Spleen (tissue), 11 donors: ENCODE measurements at regions not wholly inside any gene's neighbourhood (a gene's known extent, or its start where the extent isn't known, plus 50 kb on each side); places are given as distances from the start of the nearest gene placed in this dataset.

ENCODE experiments used
- DNase-seq: peaks from one replicate; pipeline ENCODE4 v3.0.0-alpha.2; 2020
- H3K27ac ChIP-seq, 8 donors: fragments of 200-600 bp; sonication (generic) in 7 of 8; 1 replicate in 4 of 8; 2 replicates in 4 of 8; pipeline versions ENCODE4 v1.5.0 to v1.8.0; 2016 to 2021; ENCODE audit warnings: inconsistent platforms in 4 of 8, mild to moderate bottlenecking in 4 of 8, moderate library complexity in 1 of 8
- H3K27me3 ChIP-seq, 7 donors: fragments of 200-600 bp; sonication (generic) in 6 of 7; replicated peaks in 1 of 7; 1 replicate in 4 of 7; 2 replicates in 3 of 7; pipeline versions ENCODE4 v1.5.0 to v1.8.0; 2016 to 2021; ENCODE audit warnings: inconsistent platforms in 3 of 7, mild to moderate bottlenecking in 1 of 7
- H3K36me3 ChIP-seq, 6 donors: fragments of 200-600 bp; sonication (generic) in 5 of 6; 1 replicate in 4 of 6; 2 replicates in 2 of 6; pipeline versions ENCODE4 v1.5.0 to v1.8.0; 2016 to 2021; ENCODE audit warnings: inconsistent platforms in 2 of 6
- H3K4me1 ChIP-seq, 6 donors: fragments of 200-600 bp; sonication (generic) in 5 of 6; 1 replicate in 3 of 6; 2 replicates in 3 of 6; pipeline versions ENCODE4 v1.5.0 to v1.8.0; 2016 to 2021; ENCODE audit warnings: inconsistent platforms in 3 of 6
- H3K4me3 ChIP-seq, 8 donors: fragments of 200-600 bp; sonication (generic) in 7 of 8; 1 replicate in 4 of 8; 2 replicates in 4 of 8; pipeline versions ENCODE4 v1.5.0 to v1.8.0; 2016 to 2021; ENCODE audit warnings: inconsistent platforms in 4 of 8, mild to moderate bottlenecking in 4 of 8, moderate library complexity in 2 of 8
- H3K9me3 ChIP-seq, 8 donors: fragments of 200-600 bp; sonication (generic) in 7 of 8; 1 replicate in 4 of 8; 2 replicates in 4 of 8; pipeline versions ENCODE4 v1.5.0 to v1.8.0; 2016 to 2021; ENCODE audit warnings: inconsistent platforms in 4 of 8
- POLR2A ChIP-seq, 3 donors: fragments of 450-650 bp; IDR thresholded peaks; one replicate each; pipeline ENCODE4 v1.5.1; 2017; ENCODE audit warnings: antibody characterized with exemption in 3 of 3, mild to moderate bottlenecking in 1 of 3
- POLR2AphosphoS5 ChIP-seq, 3 donors: sonication (generic); formaldehyde crosslinking; IDR thresholded peaks; one replicate each; pipeline ENCODE4 v1.5.1; 2017; ENCODE audit warnings: antibody characterized with exemption in 3 of 3
- WGBS, 5 donors: extraction: QIAGEN DNeasy Blood & Tissue Kit in 3 of 5; methylation state at CpG; one replicate each; pipeline versions ENCODE4 v1.1.5 to v1.1.7; 2013 to 2018; 5-methylcytosine and 5-hydroxymethylcytosine counted together
- intact Hi-C: fragments of 100-400 bp; cut with DNase I; formaldehyde crosslinking; loops from one replicate; pipeline ENCODE4 v1.15.0; 2023; ENCODE audit warnings: low total_unique reads
- TF ChIP-seq, protein P1 (sequence below), 11 experiments: fragments of 200-600 bp in 7 of 11; fragments of 450-650 bp in 4 of 11; sonication (generic) in 4 of 11; IDR thresholded peaks in 8 of 11; conservative IDR thresholded peaks in 3 of 11; 1 replicate in 7 of 11; 2 replicates in 4 of 11; pipeline versions ENCODE4 v1.4.0 to v1.8.0; 2016 to 2021; ENCODE audit warnings: antibody characterized with exemption in 11 of 11, inconsistent platforms in 4 of 11, mild to moderate bottlenecking in 1 of 11
- donor health status: healthy with polysubstance abuse.
- donor health status: DM: no; HTN: no; CAD: no; lungs with moderate emphysema.
- donor health status: DM: no; HTN: no; CAD: no.
- donor health status: Bipolar disorder and iron deficiency.
- donor health status: healthy.
- donor health status: DM: no; HTN: no; CAD: no.
- donor health status: DM: yes; HTN: yes; CAD: no.

DNA sequence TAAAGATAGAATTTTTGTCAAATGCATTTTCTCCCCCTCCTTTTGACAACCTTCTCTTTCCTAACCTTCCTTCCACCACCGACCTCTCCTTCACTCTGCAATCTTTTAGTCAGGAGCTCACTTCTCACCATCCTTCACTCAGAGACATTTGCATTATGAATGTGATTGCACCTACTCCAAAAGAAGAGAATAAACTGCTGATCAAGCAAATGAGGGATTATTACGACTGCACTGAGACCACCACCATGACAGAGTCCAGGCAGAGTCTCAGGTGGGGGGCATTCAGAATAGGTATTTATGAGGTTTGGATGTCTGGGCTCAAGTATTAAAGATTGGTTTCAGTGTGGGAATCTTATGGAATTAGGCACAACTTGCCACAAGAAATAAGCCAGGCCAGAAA is 483.9 kb downstream of the PTH2R start:
- no peak overlapping the region for H3K27ac ChIP-seq
- no peaks in the 10 kb centered on the region for H3K27me3 ChIP-seq
- WGBS, 5 donors, result 59 to 78% (median 73%) methylated on average over 2 of the region's 2 CpGs
- no peak overlapping the region for H3K4me3 ChIP-seq
- intact Hi-C loops, result no loop called here
- no peaks in the 10 kb centered on the region for H3K4me1 ChIP-seq
- peaks cover 0 to 8% (median 0%) of the 10 kb centered on the region in 8 donors for H3K9me3 ChIP-seq
- no peak for DNase-seq
- TF ChIP-seq POLR2AphosphoS5 (IDR thresholded peaks at IDR 0.05) (no peak), POLR2A (IDR thresholded peaks at IDR 0.05) (no peak)
- TF ChIP-seq, protein P1, sequence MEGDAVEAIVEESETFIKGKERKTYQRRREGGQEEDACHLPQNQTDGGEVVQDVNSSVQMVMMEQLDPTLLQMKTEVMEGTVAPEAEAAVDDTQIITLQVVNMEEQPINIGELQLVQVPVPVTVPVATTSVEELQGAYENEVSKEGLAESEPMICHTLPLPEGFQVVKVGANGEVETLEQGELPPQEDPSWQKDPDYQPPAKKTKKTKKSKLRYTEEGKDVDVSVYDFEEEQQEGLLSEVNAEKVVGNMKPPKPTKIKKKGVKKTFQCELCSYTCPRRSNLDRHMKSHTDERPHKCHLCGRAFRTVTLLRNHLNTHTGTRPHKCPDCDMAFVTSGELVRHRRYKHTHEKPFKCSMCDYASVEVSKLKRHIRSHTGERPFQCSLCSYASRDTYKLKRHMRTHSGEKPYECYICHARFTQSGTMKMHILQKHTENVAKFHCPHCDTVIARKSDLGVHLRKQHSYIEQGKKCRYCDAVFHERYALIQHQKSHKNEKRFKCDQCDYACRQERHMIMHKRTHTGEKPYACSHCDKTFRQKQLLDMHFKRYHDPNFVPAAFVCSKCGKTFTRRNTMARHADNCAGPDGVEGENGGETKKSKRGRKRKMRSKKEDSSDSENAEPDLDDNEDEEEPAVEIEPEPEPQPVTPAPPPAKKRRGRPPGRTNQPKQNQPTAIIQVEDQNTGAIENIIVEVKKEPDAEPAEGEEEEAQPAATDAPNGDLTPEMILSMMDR (IDR thresholded peaks at IDR 0.05 in 8 of 11, conservative IDR thresholded peaks at IDR 0.05 in 3 of 11), result no peak
- H3K36me3 ChIP-seq, result no peaks in the 10 kb centered on the region

GRCh38 chr2:208892203-208892602 is 485.6 kb downstream of the PTH2R start:
- intact Hi-C loops, result no loop called here
- Histone ChIP-seq H3K4me1 (no peaks in the 10 kb centered on the region), H3K27ac (no peak overlapping the region), H3K9me3 (no peaks in the 10 kb centered on the region), H3K36me3 (no peaks in the 10 kb centered on the region), H3K4me3 (no peak overlapping the region), H3K27me3 (no peaks in the 10 kb centered on the region)
- TF ChIP-seq POLR2A (IDR thresholded peaks at IDR 0.05) (no peak), POLR2AphosphoS5 (IDR thresholded peaks at IDR 0.05) (no peak)
- TF ChIP-seq, protein P1 (IDR thresholded peaks at IDR 0.05 in 8 of 11, conservative IDR thresholded peaks at IDR 0.05 in 3 of 11), result no peak
- DNase-seq, result no peak

DNA sequence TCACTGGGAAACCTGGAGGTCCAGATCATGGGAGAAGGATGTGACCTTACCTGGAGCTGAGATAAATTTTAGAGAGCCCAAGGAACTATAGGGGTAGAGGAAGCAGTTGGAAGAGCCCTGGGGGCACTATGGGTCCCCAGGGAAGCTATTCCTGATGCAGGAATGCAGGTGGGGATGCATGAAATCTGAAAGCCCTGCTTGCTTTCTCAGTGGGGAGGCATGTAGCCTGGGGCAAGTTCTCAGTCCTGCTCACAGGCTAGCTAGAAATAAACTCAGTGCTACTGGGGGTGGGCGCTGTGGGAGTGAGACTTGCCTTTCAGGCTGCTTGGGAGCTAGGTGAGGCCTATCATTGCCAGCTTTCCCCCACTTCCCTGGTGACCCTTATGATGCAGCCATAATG is 499.7 kb downstream of the PTH2R start:
- Histone ChIP-seq H3K27me3 (no peaks in the 10 kb centered on the region), H3K36me3 (no peaks in the 10 kb centered on the region), H3K4me1 (no peaks in the 10 kb centered on the region), H3K4me3 (no peak overlapping the region), H3K27ac (no peak overlapping the region), H3K9me3 (peaks cover 0 to 18% (median 0%) of the 10 kb centered on the region in 8 donors)
- no peak for DNase-seq
- no peak for TF ChIP-seq POLR2A (IDR thresholded peaks at IDR 0.05)
- TF ChIP-seq, protein P1 (IDR thresholded peaks at IDR 0.05 in 8 of 11, conservative IDR thresholded peaks at IDR 0.05 in 3 of 11), result no peak
- TF ChIP-seq POLR2AphosphoS5 (IDR thresholded peaks at IDR 0.05), result no peak
- intact Hi-C loops, result no loop called here
- 60 to 100% (median 79%) methylated on average over 1 of the region's 1 CpG; no CpG with 5 or more reads in 1 of the 5 donors for WGBS, 5 donors

DNA sequence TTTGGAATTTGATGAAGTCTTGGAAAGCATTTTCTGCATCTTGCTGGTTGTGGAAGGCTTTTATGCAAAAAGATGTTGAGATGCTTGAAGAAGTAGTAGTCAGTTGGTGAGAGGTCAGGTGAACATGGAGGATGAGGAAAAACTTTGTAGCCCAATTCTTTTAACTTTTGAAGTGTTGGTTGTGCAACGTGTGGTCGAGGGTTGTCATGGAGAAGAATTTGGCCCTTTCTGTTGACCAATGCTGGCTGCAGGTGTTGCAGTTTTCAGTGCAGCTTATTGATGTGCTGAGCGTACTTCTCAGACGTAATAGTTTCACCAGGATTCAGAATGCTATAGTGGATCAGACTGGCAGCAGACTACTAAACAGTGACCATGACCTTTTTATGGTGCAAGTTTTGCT is 508.4 kb upstream of the MAP2 start:
- H3K4me3 ChIP-seq, result no peak overlapping the region
- H3K36me3 ChIP-seq, result no peaks in the 10 kb centered on the region
- DNase-seq, result no peak
- no peak overlapping the region for H3K27ac ChIP-seq
- H3K9me3 ChIP-seq, result peaks cover 0 to 4% (median 0%) of the 10 kb centered on the region in 8 donors
- 72 to 93% (median 91%) methylated on average over 4 of the region's 4 CpGs for WGBS, 5 donors
- intact Hi-C loops, result no loop called here
- no peaks in the 10 kb centered on the region for H3K27me3 ChIP-seq
- TF ChIP-seq POLR2A (IDR thresholded peaks at IDR 0.05), result no peak
- no peak for TF ChIP-seq POLR2AphosphoS5 (IDR thresholded peaks at IDR 0.05)
- TF ChIP-seq, protein P1 (IDR thresholded peaks at IDR 0.05 in 8 of 11, conservative IDR thresholded peaks at IDR 0.05 in 3 of 11), result no peak
- no peaks in the 10 kb centered on the region for H3K4me1 ChIP-seq
